ENCODE measurements at regions not wholly inside any gene's neighbourhood (a gene's known extent, or its start where the extent isn't known, plus 50 kb on each side); places are given as distances from the start of the nearest gene placed in this dataset.

GRCh38 chr12:83931451-83931850 is 981.1 kb downstream of the SLC6A15 start:
- TF ChIP-seq YY1 (IDR thresholded peaks at IDR 0.05; ENCODE audit: insufficient read depth, insufficient read length) = no peak
- TF ChIP-seq ZNF274 (IDR thresholded peaks at IDR 0.05; ENCODE audit: low read depth, low read length) = no peak
